ENCODE measurements at regions not wholly inside any gene's neighbourhood (a gene's known extent, or its start where the extent isn't known, plus 50 kb on each side); places are given as distances from the start of the nearest gene placed in this dataset.
A peak's percentile ranks its signal among the peaks of the same experiment; 100 is the strongest.

DNA sequence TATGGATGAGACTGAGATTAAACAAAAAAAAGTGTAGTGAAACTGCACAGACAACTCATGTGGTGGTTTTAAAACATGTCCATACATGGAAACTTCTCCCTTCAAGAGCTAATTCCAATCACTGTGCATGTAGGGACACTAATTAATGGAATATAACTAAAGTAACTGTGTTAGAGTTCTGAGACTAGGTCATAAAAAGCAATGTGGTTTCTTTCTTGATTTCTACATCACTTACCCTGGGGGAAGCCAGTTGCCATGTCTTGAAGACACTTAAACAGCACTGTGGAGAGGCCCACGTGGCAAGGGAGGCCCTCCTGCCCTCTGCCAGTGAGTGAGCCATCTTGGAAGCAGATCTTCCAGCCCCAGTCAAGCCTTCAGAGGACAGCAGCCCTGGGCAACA, 118.2 kb upstream of the DST start:
- Histone ChIP-seq H3K9ac (ENCODE audit: control insufficient read depth, insufficient read depth, low read length) (no peak overlapping the region), H3K9me3 (replicated peaks; ENCODE audit: control insufficient read depth, insufficient read depth, low read length) (peaks cover 2% of the 10 kb centered on the region; the same call in 1 of the 3 replicates), H3K27ac (ENCODE audit: control insufficient read depth, insufficient read depth) (peak overlapping the region; percentile 70), H3K4me1 (ENCODE audit: control insufficient read depth, insufficient read depth, low read length) (peaks cover 93% of the 10 kb centered on the region), H4K20me1 (ENCODE audit: control insufficient read depth, insufficient read depth) (no peaks in the 10 kb centered on the region), H3K36me3 (ENCODE audit: control insufficient read depth in 2 of 2, insufficient read depth in 2 of 2, low read length in 1 of 2) (no peaks in the 10 kb centered on the region), H2AFZ (ENCODE audit: control insufficient read depth, low read depth, low read length) (no peak overlapping the region), H3K4me3 (no peak overlapping the region), H3K4me2 (ENCODE audit: control insufficient read depth, insufficient read depth) (peak overlapping the region; percentile 61), H3K79me2 (ENCODE audit: control insufficient read depth, insufficient read depth, low read length) (peaks cover 92% of the 10 kb centered on the region), H3K27me3 (replicated peaks in 1 of 2; ENCODE audit: control insufficient read depth in 2 of 2, insufficient read depth in 2 of 2, low read length in 1 of 2) (no peaks in the 10 kb centered on the region)
- no peak for DNase-seq (ENCODE audit: low read depth, low spot score)
- WGBS (ENCODE audit: insufficient coverage, insufficient replicate concordance, low lambda C conversion rate, missing lambda C conversion rate): 0% methylated on average over 1 of the region's 1 CpG
- POLR2A ChIA-PET: interaction anchor here (1.0 to 1.4 kb wide), 3 partner anchors 16 to 90 kb away, joined by 3 to 10 read pairs (median 3); no protein-coding TSS in a partner anchor
- no peak for FAIRE-seq
- ATAC-seq: peak; percentile 20
- no peak for TF ChIP-seq RAD51 (IDR thresholded peaks at IDR 0.05)
- no peak for TF ChIP-seq PML (IDR thresholded peaks at IDR 0.05; ENCODE audit: low read length)
- peak; percentile 54; the same call in 1 of the 2 replicates for TF ChIP-seq YY1 (IDR thresholded peaks at IDR 0.05; ENCODE audit: low read depth, low read length)
- peak; percentile 28; the same call in 1 of the 2 replicates for TF ChIP-seq RUNX3 (IDR thresholded peaks at IDR 0.05; ENCODE audit: low read length)
- TF ChIP-seq ATF7 (IDR thresholded peaks at IDR 0.05; ENCODE audit: low read depth): no peak
- TF ChIP-seq FOS (IDR thresholded peaks at IDR 0.05; ENCODE audit: borderline replicate concordance, extremely low read depth, insufficient read length): no peak
- TF ChIP-seq GABPA (IDR thresholded peaks at IDR 0.05; ENCODE audit: low read depth): no peak
- TF ChIP-seq, protein P1, sequence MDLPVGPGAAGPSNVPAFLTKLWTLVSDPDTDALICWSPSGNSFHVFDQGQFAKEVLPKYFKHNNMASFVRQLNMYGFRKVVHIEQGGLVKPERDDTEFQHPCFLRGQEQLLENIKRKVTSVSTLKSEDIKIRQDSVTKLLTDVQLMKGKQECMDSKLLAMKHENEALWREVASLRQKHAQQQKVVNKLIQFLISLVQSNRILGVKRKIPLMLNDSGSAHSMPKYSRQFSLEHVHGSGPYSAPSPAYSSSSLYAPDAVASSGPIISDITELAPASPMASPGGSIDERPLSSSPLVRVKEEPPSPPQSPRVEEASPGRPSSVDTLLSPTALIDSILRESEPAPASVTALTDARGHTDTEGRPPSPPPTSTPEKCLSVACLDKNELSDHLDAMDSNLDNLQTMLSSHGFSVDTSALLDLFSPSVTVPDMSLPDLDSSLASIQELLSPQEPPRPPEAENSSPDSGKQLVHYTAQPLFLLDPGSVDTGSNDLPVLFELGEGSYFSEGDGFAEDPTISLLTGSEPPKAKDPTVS (IDR thresholded peaks at IDR 0.05; ENCODE audit: low read depth, low read length): no peak
- TF ChIP-seq SUZ12 (IDR thresholded peaks at IDR 0.05; ENCODE audit: unreplicated experiment): no peak
- TF ChIP-seq, protein P2, sequence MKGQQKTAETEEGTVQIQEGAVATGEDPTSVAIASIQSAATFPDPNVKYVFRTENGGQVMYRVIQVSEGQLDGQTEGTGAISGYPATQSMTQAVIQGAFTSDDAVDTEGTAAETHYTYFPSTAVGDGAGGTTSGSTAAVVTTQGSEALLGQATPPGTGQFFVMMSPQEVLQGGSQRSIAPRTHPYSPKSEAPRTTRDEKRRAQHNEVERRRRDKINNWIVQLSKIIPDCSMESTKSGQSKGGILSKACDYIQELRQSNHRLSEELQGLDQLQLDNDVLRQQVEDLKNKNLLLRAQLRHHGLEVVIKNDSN (IDR thresholded peaks at IDR 0.05; ENCODE audit: borderline replicate concordance, extremely low read length, insufficient read depth, low read depth, low read length): peak; percentile 2
- SMC1A ChIA-PET (ENCODE audit: uncharacterized antibody, unreplicated experiment): interaction anchor here (0.8 to 20.4 kb wide), 20 partner anchors 9 to 231 kb away, joined by 3 to 396 read pairs (median 4); no protein-coding TSS in a partner anchor
- intact Hi-C loops (cut with micrococcal nuclease; ENCODE audit: unreplicated experiment): loop anchor here (10.0 kb wide), 1 partner anchor 194 kb away; the partner anchor contains the start of gene BEND6
- no TSS peak for BruUV-seq (replicated peaks)
- CTCF ChIA-PET: interaction anchor here (1.0 to 19.5 kb wide), 10 partner anchors 10 to 118 kb away, joined by 3 to 494 read pairs (median 6); partner anchors contain the start of gene DST
- RAD21 ChIA-PET (ENCODE audit: unreplicated experiment): interaction anchor here (0.9 to 15.3 kb wide), 9 partner anchors 8 to 130 kb away, joined by 3 to 450 read pairs (median 10); no protein-coding TSS in a partner anchor
- in situ Hi-C loops (cut with MboI): no loop called here
